ENCODE measurements at regions not wholly inside any gene's neighbourhood (a gene's known extent, or its start where the extent isn't known, plus 50 kb on each side); places are given as distances from the start of the nearest gene placed in this dataset.
A peak's percentile ranks its signal among the peaks of the same experiment; 100 is the strongest.

- no peak for DNase-seq
Observed at GRCh38 chr14:65794674-65795279, 382.2 kb downstream of the FUT8 start.

- no peak for DNase-seq
Observed at GRCh38 chr14:65798216-65798615, 385.7 kb downstream of the FUT8 start.

GRCh38 chr14:65800694-65801093, 388.2 kb downstream of the FUT8 start:
- DNase-seq = no peak

GRCh38 chr14:65802196-65802595, 389.7 kb downstream of the FUT8 start:
- no peak for DNase-seq

- DNase-seq = no peak
Observed at GRCh38 chr14:65803885-65804284, 391.4 kb downstream of the FUT8 start.

GRCh38 chr14:65804439-65805112, 392.0 kb downstream of the FUT8 start:
- DNase-seq = no peak

GRCh38 chr14:65805113-65805473, 392.6 kb downstream of the FUT8 start:
- DNase-seq = no peak

- no peak for DNase-seq
Observed at GRCh38 chr14:65808390-65808789, 395.9 kb downstream of the FUT8 start.

- peak; percentile 5 for DNase-seq
Observed at GRCh38 chr14:65810322-65810721, 397.8 kb downstream of the FUT8 start.

- DNase-seq = no peak
Observed at GRCh38 chr14:65813760-65814384, 401.3 kb downstream of the FUT8 start.

GRCh38 chr14:65815127-65815526, 402.6 kb downstream of the FUT8 start:
- DNase-seq = no peak

- DNase-seq = no peak
Observed at GRCh38 chr14:65817011-65817410, 404.5 kb downstream of the FUT8 start.

GRCh38 chr14:65819569-65819968, 407.0 kb downstream of the FUT8 start:
- DNase-seq = no peak

GRCh38 chr14:65821224-65821753, 408.8 kb downstream of the FUT8 start:
- no peak for DNase-seq

GRCh38 chr14:65824285-65824977, 411.9 kb downstream of the FUT8 start:
- peak; percentile 64 for DNase-seq

- DNase-seq = no peak
Observed at GRCh38 chr14:65824978-65825299, 412.4 kb downstream of the FUT8 start.

GRCh38 chr14:65826946-65827345, 414.4 kb downstream of the FUT8 start:
- no peak for DNase-seq

- no peak for DNase-seq
Observed at GRCh38 chr14:65827520-65827919, 415.0 kb downstream of the FUT8 start.

- no peak for DNase-seq
Observed at GRCh38 chr14:65828396-65828795, 415.9 kb downstream of the FUT8 start.

GRCh38 chr14:65832431-65833266, 420.1 kb downstream of the FUT8 start:
- peak; percentile 25 for DNase-seq

GRCh38 chr14:65833267-65833880, 420.8 kb downstream of the FUT8 start:
- DNase-seq = no peak

GRCh38 chr14:65834051-65834450, 421.5 kb downstream of the FUT8 start:
- no peak for DNase-seq

All from fibroblast of skin of back (primary cell).